ENCODE measurements at regions not wholly inside any gene's neighbourhood (a gene's known extent, or its start where the extent isn't known, plus 50 kb on each side); places are given as distances from the start of the nearest gene placed in this dataset.

- Histone ChIP-seq H2BK20ac (ENCODE audit: low read length) (no peak overlapping the region), H3K23ac (ENCODE audit: insufficient read length) (no peak overlapping the region), H3K79me1 (ENCODE audit: low read depth, low read length) (no peaks in the 10 kb centered on the region), H2BK5ac (ENCODE audit: low read depth, low read length) (no peak overlapping the region), H4K8ac (ENCODE audit: extremely low read depth, insufficient read depth, low read length) (no peak overlapping the region), H3K14ac (ENCODE audit: insufficient read length) (no peak overlapping the region), H3K4ac (replicated peaks; ENCODE audit: insufficient read length, low read depth, low read length) (no peak overlapping the region), H3K18ac (ENCODE audit: extremely low read depth, low read length) (no peak overlapping the region), H3K79me2 (ENCODE audit: control insufficient read depth in 1 of 2, insufficient read depth in 2 of 2, low read length in 2 of 2) (no peaks in the 10 kb centered on the region), H3K4me2 (ENCODE audit: insufficient read depth in 1 of 2, low read depth in 2 of 2, low read length in 2 of 2) (no peak overlapping the region), H2BK12ac (ENCODE audit: low read depth, low read length) (no peak overlapping the region), H2AK5ac (ENCODE audit: low read depth, low read length) (no peak overlapping the region), H3K23me2 (ENCODE audit: low read depth, low read length) (no peaks in the 10 kb centered on the region; the same call in 1 of the 2 replicates), H2BK15ac (ENCODE audit: low read length) (no peak overlapping the region), H3K27ac (ENCODE audit: low read depth, low read length) (no peak overlapping the region), H3K4me3 (ENCODE audit: extremely low read depth in 1 of 4, insufficient read depth in 2 of 4, low read depth in 3 of 4, low read length in 4 of 4) (no peak overlapping the region), H4K5ac (ENCODE audit: insufficient read length, low read depth, low read length) (no peak overlapping the region), H4K91ac (replicated peaks; ENCODE audit: insufficient read length, low read length) (no peak overlapping the region), H3K9ac (replicated peaks in 1 of 4; ENCODE audit: extremely low read depth in 1 of 4, low read depth in 3 of 4, low read length in 3 of 4) (no peak overlapping the region), H3K56ac (replicated peaks; ENCODE audit: insufficient read length, low read depth, low read length) (no peak overlapping the region), H4K20me1 (replicated peaks in 1 of 2; ENCODE audit: control insufficient read depth in 1 of 2, insufficient read depth in 2 of 2, low read length in 2 of 2) (no peaks in the 10 kb centered on the region), H2BK120ac (replicated peaks; ENCODE audit: low read depth, low read length) (no peak overlapping the region), H3K27me3 (replicated peaks in 1 of 4; ENCODE audit: control insufficient read depth in 3 of 4, extremely low read depth in 1 of 4, insufficient read depth in 3 of 4, low read length in 3 of 4) (no peaks in the 10 kb centered on the region), H2AFZ (ENCODE audit: low read length) (no peak overlapping the region), H3K9me3 (ENCODE audit: insufficient read depth in 2 of 2, low read depth in 1 of 2, low read length in 1 of 2) (no peaks in the 10 kb centered on the region), H3K4me1 (replicated peaks in 1 of 4; ENCODE audit: control insufficient read depth in 3 of 4, insufficient read depth in 4 of 4, low read length in 3 of 4) (peaks cover 0 to 2% (median 0%) of the 10 kb centered on the region in 4 experiments; a peak in 1 of 7 replicates), H3K36me3 (ENCODE audit: control insufficient read depth in 2 of 4, insufficient read depth in 4 of 4, low read length in 3 of 4) (no peaks in the 10 kb centered on the region)
- DNase-seq (ENCODE audit: low read depth in 1 of 2, low spot score in 2 of 2) (no peak), FAIRE-seq (no peak)
- WGBS, 2 experiments (ENCODE audit: extremely low coverage in 1 of 2, insufficient coverage in 1 of 2, insufficient read length in 1 of 2, insufficient replicate concordance in 2 of 2, low coverage in 1 of 2, low lambda C conversion rate in 2 of 2, missing lambda C conversion rate in 1 of 2), result 86% methylated on average over 7 of the region's 7 CpGs; no CpG with 5 or more reads in 1 of the 2 experiments
- POLR2A ChIA-PET (ENCODE audit: partially characterized antibody), result no interaction called here
- CTCF ChIA-PET (ENCODE audit: partially characterized antibody), result no interaction called here
- TF ChIP-seq SUZ12 (IDR thresholded peaks at IDR 0.05; ENCODE audit: low read length) (no peak), JUN (IDR thresholded peaks at IDR 0.05; ENCODE audit: low read depth, low read length) (no peak), ATF2 (IDR thresholded peaks at IDR 0.05; ENCODE audit: low read length) (no peak)
These were observed 57.1 kb downstream of the KCNC4 start for GRCh38 chr1:110267260-110267659.

Data from H1 (cell line).